ENCODE measurements at regions not wholly inside any gene's neighbourhood (a gene's known extent, or its start where the extent isn't known, plus 50 kb on each side); places are given as distances from the start of the nearest gene placed in this dataset.
A peak's percentile ranks its signal among the peaks of the same experiment; 100 is the strongest.
"Not testable (repeated sequence)": the region's sequence is repeated elsewhere in the genome, so short reads cannot be mapped to it uniquely, and the experiment has no call there.

- Histone ChIP-seq H3K4me1 (replicated peaks in 1 of 2) (peaks cover 5 to 10% of the 10 kb centered on the region in 2 donors), H3K27ac (no peak overlapping the region), H3K4me3 (no peak overlapping the region)
- in situ Hi-C loops (cut with MboI; ENCODE audit: low pct_unique_long_range_greater_than_20kb in 2 of 9, low sequenced_read_pairs in 9 of 9, unreplicated experiment in 9 of 9), result no loop called here
- 0 to 88% (median 76%) methylated on average over 1 to 2 of the region's 2 CpGs; no CpG with 5 or more reads in 2 of the 10 experiments for WGBS, 10 experiments
- ATAC-seq (replicated peaks in 6 of 8), result no peak
Observed at GRCh38 chr5:13585324-13585723, 359.2 kb downstream of the DNAH5 start.

GRCh38 chr5:13581914-13582313 lies 362.6 kb downstream of the DNAH5 start:
- Histone ChIP-seq H3K4me3 (no peak overlapping the region), H3K4me1 (replicated peaks in 1 of 2) (peaks cover 5 to 10% of the 10 kb centered on the region in 2 donors), H3K27ac (no peak overlapping the region)
- WGBS, 10 experiments, result 52 to 100% (median 86%) methylated on average over 2 to 7 of the region's 7 CpGs
- ATAC-seq (replicated peaks in 6 of 8), result no peak
- in situ Hi-C loops (cut with MboI; ENCODE audit: low pct_unique_long_range_greater_than_20kb in 2 of 9, low sequenced_read_pairs in 9 of 9, unreplicated experiment in 9 of 9), result no loop called here

- no peak overlapping the region for H3K27ac ChIP-seq
Observed at GRCh38 chr5:13581132-13581531, 363.4 kb downstream of the DNAH5 start.

GRCh38 chr5:13580058-13580457 lies 364.4 kb downstream of the DNAH5 start:
- Histone ChIP-seq H3K27ac (no peak overlapping the region), H3K4me1 (replicated peaks in 1 of 2) (peaks cover 5 to 10% of the 10 kb centered on the region in 2 donors), H3K4me3 (no peak overlapping the region)
- ATAC-seq (replicated peaks in 6 of 8), result no peak
- WGBS, 10 experiments, result 0 to 93% (median 81%) methylated on average over 1 to 4 of the region's 5 CpGs; no CpG with 5 or more reads in 2 of the 10 experiments
- in situ Hi-C loops (cut with MboI; ENCODE audit: low pct_unique_long_range_greater_than_20kb in 2 of 9, low sequenced_read_pairs in 9 of 9, unreplicated experiment in 9 of 9), result no loop called here

More at GRCh38 chr5:13581132-13581531, 363.4 kb downstream of the DNAH5 start:
- Histone ChIP-seq H3K4me3 (no peak overlapping the region), H3K4me1 (replicated peaks in 1 of 2) (peaks cover 5 to 10% of the 10 kb centered on the region in 2 donors)
- 0 to 76% (median 60%) methylated on average over 1 to 5 of the region's 5 CpGs; no CpG with 5 or more reads in 1 of the 10 experiments for WGBS, 10 experiments
- no peak for ATAC-seq (replicated peaks in 6 of 8)
- in situ Hi-C loops (cut with MboI; ENCODE audit: low pct_unique_long_range_greater_than_20kb in 2 of 9, low sequenced_read_pairs in 9 of 9, unreplicated experiment in 9 of 9), result no loop called here

GRCh38 chr5:13579091-13579490 lies 365.4 kb downstream of the DNAH5 start:
- H3K27ac ChIP-seq; ATAC-seq (replicated peaks in 6 of 8); H3K4me3 ChIP-seq; in situ Hi-C loops (cut with MboI; ENCODE audit: low pct_unique_long_range_greater_than_20kb in 2 of 9, low sequenced_read_pairs in 9 of 9, unreplicated experiment in 9 of 9): not testable (repeated sequence)
- 82 to 100% (median 91%) methylated on average over 1 to 6 of the region's 9 CpGs; no CpG with 5 or more reads in 4 of the 10 experiments for WGBS, 10 experiments
- H3K4me1 ChIP-seq (replicated peaks in 1 of 2), result peaks cover 5 to 10% of the 10 kb centered on the region in 2 donors

GRCh38 chr5:13578311-13579039 lies 366.0 kb downstream of the DNAH5 start:
- H3K27ac ChIP-seq; H3K4me3 ChIP-seq; ATAC-seq (replicated peaks in 6 of 8); in situ Hi-C loops (cut with MboI; ENCODE audit: low pct_unique_long_range_greater_than_20kb in 2 of 9, low sequenced_read_pairs in 9 of 9, unreplicated experiment in 9 of 9): not testable (repeated sequence)
- peaks cover 5 to 10% of the 10 kb centered on the region in 2 donors for H3K4me1 ChIP-seq (replicated peaks in 1 of 2)
- WGBS, 10 experiments, result 20 to 100% (median 64%) methylated on average over 1 to 10 of the region's 48 CpGs; no CpG with 5 or more reads in 6 of the 10 experiments

GRCh38 chr5:13574574-13574973 lies 369.9 kb downstream of the DNAH5 start:
- no peak for ATAC-seq (replicated peaks in 6 of 8)
- in situ Hi-C loops (cut with MboI; ENCODE audit: low pct_unique_long_range_greater_than_20kb in 2 of 9, low sequenced_read_pairs in 9 of 9, unreplicated experiment in 9 of 9), result no loop called here
- Histone ChIP-seq H3K27ac (no peak overlapping the region), H3K4me3 (no peak overlapping the region), H3K4me1 (replicated peaks in 1 of 2) (no peaks in the 10 kb centered on the region)
- WGBS, 10 experiments, result 0 to 86% (median 60%) methylated on average over 1 to 2 of the region's 2 CpGs; no CpG with 5 or more reads in 2 of the 10 experiments

- H3K27ac ChIP-seq, result no peak overlapping the region
- no peaks in the 10 kb centered on the region for H3K4me1 ChIP-seq (replicated peaks in 1 of 2)
- no peak for ATAC-seq (replicated peaks in 6 of 8)
- 9 to 94% (median 81%) methylated on average over 1 to 4 of the region's 4 CpGs; no CpG with 5 or more reads in 2 of the 10 experiments for WGBS, 10 experiments
- H3K4me3 ChIP-seq, result no peak overlapping the region
- in situ Hi-C loops (cut with MboI; ENCODE audit: low pct_unique_long_range_greater_than_20kb in 2 of 9, low sequenced_read_pairs in 9 of 9, unreplicated experiment in 9 of 9), result no loop called here
Observed at GRCh38 chr5:13572163-13572562, 372.3 kb downstream of the DNAH5 start.

GRCh38 chr5:13569090-13569715 lies 375.3 kb downstream of the DNAH5 start:
- in situ Hi-C loops (cut with MboI; ENCODE audit: low pct_unique_long_range_greater_than_20kb in 2 of 9, low sequenced_read_pairs in 9 of 9, unreplicated experiment in 9 of 9), result no loop called here
- no peak for ATAC-seq (replicated peaks in 6 of 8)
- no peak overlapping the region for H3K4me3 ChIP-seq
- H3K27ac ChIP-seq, result no peak overlapping the region
- WGBS, 10 experiments, result 14 to 96% (median 68%) methylated on average over 1 to 3 of the region's 3 CpGs; no CpG with 5 or more reads in 3 of the 10 experiments
- no peaks in the 10 kb centered on the region for H3K4me1 ChIP-seq (replicated peaks in 1 of 2)

- H3K27ac ChIP-seq, result no peak overlapping the region
- in situ Hi-C loops (cut with MboI; ENCODE audit: low pct_unique_long_range_greater_than_20kb in 2 of 9, low sequenced_read_pairs in 9 of 9, unreplicated experiment in 9 of 9), result no loop called here
- no peak overlapping the region for H3K4me3 ChIP-seq
- ATAC-seq (replicated peaks in 6 of 8), result peak in 2 of 8 experiments; percentile 53 to 62
- no peaks in the 10 kb centered on the region for H3K4me1 ChIP-seq (replicated peaks in 1 of 2)
Observed at GRCh38 chr5:13567819-13568218, 376.7 kb downstream of the DNAH5 start.

GRCh38 chr5:13566871-13567339 lies 377.6 kb downstream of the DNAH5 start:
- ATAC-seq (replicated peaks in 6 of 8), result peak in 4 of 8 experiments; percentile 13 to 76 (median 63)
- 0 to 92% (median 66%) methylated on average over 2 to 3 of the region's 3 CpGs; no CpG with 5 or more reads in 1 of the 10 experiments for WGBS, 10 experiments
- Histone ChIP-seq H3K4me1 (replicated peaks in 1 of 2) (no peaks in the 10 kb centered on the region), H3K4me3 (no peak overlapping the region), H3K27ac (no peak overlapping the region)
- in situ Hi-C loops (cut with MboI; ENCODE audit: low pct_unique_long_range_greater_than_20kb in 2 of 9, low sequenced_read_pairs in 9 of 9, unreplicated experiment in 9 of 9), result no loop called here

- in situ Hi-C loops (cut with MboI; ENCODE audit: low pct_unique_long_range_greater_than_20kb in 2 of 9, low sequenced_read_pairs in 9 of 9, unreplicated experiment in 9 of 9), result no loop called here
- 50 to 86% (median 80%) methylated on average over 1 of the region's 1 CpG; no CpG with 5 or more reads in 5 of the 10 experiments for WGBS, 10 experiments
- no peak for ATAC-seq (replicated peaks in 6 of 8)
Observed at GRCh38 chr5:13558408-13558807, 386.1 kb downstream of the DNAH5 start.

GRCh38 chr5:13553896-13554295 lies 390.6 kb downstream of the DNAH5 start:
- Histone ChIP-seq H3K4me3 (no peak overlapping the region), H3K27ac (no peak overlapping the region), H3K4me1 (replicated peaks in 1 of 2) (peaks cover 0 to 8% of the 10 kb centered on the region in 2 donors)
- 5 to 50% (median 38%) methylated on average over 1 to 4 of the region's 4 CpGs; no CpG with 5 or more reads in 6 of the 10 experiments for WGBS, 10 experiments
- in situ Hi-C loops (cut with MboI; ENCODE audit: low pct_unique_long_range_greater_than_20kb in 2 of 9, low sequenced_read_pairs in 9 of 9, unreplicated experiment in 9 of 9), result no loop called here
- ATAC-seq (replicated peaks in 6 of 8), result peak in 5 of 8 experiments; percentile 49 to 88 (median 74)

More at GRCh38 chr5:13558408-13558807, 386.1 kb downstream of the DNAH5 start:
- Histone ChIP-seq H3K4me1 (replicated peaks in 1 of 2) (no peaks in the 10 kb centered on the region), H3K4me3 (no peak overlapping the region), H3K27ac (no peak overlapping the region)
